ENCODE measurements at regions not wholly inside any gene's neighbourhood (a gene's known extent, or its start where the extent isn't known, plus 50 kb on each side); places are given as distances from the start of the nearest gene placed in this dataset.

DNA sequence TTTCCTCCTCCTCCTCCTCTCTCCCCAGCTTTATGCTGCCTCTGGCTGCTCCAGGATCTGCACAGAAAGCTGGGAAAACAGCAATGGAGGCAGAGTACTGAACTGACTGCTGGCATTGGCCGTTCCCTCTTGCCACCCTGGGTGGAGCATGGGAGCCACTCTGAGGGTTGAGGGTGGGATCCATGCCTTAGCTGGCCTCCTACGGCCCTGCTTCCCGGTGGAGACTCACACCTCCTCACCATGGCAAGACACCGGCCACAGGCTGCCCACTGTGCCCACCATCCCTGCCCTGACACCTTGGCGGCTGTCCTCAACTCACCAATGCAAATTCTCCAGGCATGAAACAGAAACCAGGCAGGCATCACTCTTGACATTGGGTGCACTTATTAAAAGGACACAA lies 832.3 kb upstream of the ID2 start:
- TF ChIP-seq SIN3A (IDR thresholded peaks at IDR 0.05; ENCODE audit: low read depth): no peak
- no peak for TF ChIP-seq CTCF (IDR thresholded peaks at IDR 0.05 in 2 of 3, conservative IDR thresholded peaks at IDR 0.05 in 1 of 3; ENCODE audit: borderline replicate concordance in 1 of 3, insufficient read depth in 1 of 3, low read depth in 2 of 3, low read length in 2 of 3)
- TF ChIP-seq POLR2A (IDR thresholded peaks at IDR 0.05; ENCODE audit: borderline replicate concordance, extremely low read depth, insufficient read depth, insufficient read length): no peak
- no peak for TF ChIP-seq CEBPB (IDR thresholded peaks at IDR 0.05; ENCODE audit: low read depth)
- TF ChIP-seq POLR2AphosphoS5 (IDR thresholded peaks at IDR 0.05; ENCODE audit: low read depth, low read length): no peak
- no peak for TF ChIP-seq EZH2phosphoT487 (IDR thresholded peaks at IDR 0.05; ENCODE audit: borderline replicate concordance)
- no peak for TF ChIP-seq EZH2 (IDR thresholded peaks at IDR 0.05)
- no peak for TF ChIP-seq RAD21 (IDR thresholded peaks at IDR 0.05; ENCODE audit: low read depth)
- no peak for TF ChIP-seq EGR1 (IDR thresholded peaks at IDR 0.05; ENCODE audit: low read depth)
- TF ChIP-seq, protein P1, sequence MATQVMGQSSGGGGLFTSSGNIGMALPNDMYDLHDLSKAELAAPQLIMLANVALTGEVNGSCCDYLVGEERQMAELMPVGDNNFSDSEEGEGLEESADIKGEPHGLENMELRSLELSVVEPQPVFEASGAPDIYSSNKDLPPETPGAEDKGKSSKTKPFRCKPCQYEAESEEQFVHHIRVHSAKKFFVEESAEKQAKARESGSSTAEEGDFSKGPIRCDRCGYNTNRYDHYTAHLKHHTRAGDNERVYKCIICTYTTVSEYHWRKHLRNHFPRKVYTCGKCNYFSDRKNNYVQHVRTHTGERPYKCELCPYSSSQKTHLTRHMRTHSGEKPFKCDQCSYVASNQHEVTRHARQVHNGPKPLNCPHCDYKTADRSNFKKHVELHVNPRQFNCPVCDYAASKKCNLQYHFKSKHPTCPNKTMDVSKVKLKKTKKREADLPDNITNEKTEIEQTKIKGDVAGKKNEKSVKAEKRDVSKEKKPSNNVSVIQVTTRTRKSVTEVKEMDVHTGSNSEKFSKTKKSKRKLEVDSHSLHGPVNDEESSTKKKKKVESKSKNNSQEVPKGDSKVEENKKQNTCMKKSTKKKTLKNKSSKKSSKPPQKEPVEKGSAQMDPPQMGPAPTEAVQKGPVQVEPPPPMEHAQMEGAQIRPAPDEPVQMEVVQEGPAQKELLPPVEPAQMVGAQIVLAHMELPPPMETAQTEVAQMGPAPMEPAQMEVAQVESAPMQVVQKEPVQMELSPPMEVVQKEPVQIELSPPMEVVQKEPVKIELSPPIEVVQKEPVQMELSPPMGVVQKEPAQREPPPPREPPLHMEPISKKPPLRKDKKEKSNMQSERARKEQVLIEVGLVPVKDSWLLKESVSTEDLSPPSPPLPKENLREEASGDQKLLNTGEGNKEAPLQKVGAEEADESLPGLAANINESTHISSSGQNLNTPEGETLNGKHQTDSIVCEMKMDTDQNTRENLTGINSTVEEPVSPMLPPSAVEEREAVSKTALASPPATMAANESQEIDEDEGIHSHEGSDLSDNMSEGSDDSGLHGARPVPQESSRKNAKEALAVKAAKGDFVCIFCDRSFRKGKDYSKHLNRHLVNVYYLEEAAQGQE (IDR thresholded peaks at IDR 0.05; ENCODE audit: low read depth): no peak
